ENCODE measurements at regions not wholly inside any gene's neighbourhood (a gene's known extent, or its start where the extent isn't known, plus 50 kb on each side); places are given as distances from the start of the nearest gene placed in this dataset.

GRCh38 chr7:88357781-88358525 lies 51.3 kb upstream of the STEAP4 start:
- no peak for TF ChIP-seq CTCF (tag by site-specific recombination; IDR thresholded peaks at IDR 0.05)
- TF ChIP-seq HOXC10 (CRISPR knock-in tag; IDR thresholded peaks at IDR 0.05), result no peak
- TF ChIP-seq SP2 (tag by site-specific recombination; IDR thresholded peaks at IDR 0.05), result no peak
- TF ChIP-seq ZNF121 (tag by site-specific recombination; IDR thresholded peaks at IDR 0.05), result no peak
